GM12878 (cell line): ENCODE measurements at regions not wholly inside any gene's neighbourhood (a gene's known extent, or its start where the extent isn't known, plus 50 kb on each side); places are given as distances from the start of the nearest gene placed in this dataset.

ENCODE experiments used
- ATAC-seq: fragments of 200-7000 bp; cut with Tn5 transposase; 3 replicates; pipeline ENCODE4 v1.9.1; 2020; ENCODE audit warnings: mild to moderate bottlenecking, moderate library complexity
- BruUV-seq: library from RNA; stranded (reverse); fragments of 400-500 nt; replicated peaks from 2 replicates; lab custom pipeline; 2021; lab: Mats Ljungman, UMichigan
- CTCF ChIA-PET: fragments of 300-600 bp; sonication (Branson Sonifier 250); formaldehyde crosslinking; extraction: SDS; loops from one replicate; lab custom pipeline; 2021; ENCODE audit warnings: inconsistent platforms; lab: Yijun Ruan, JAX
- POLR2A ChIA-PET: fragments of 350-600 bp; formaldehyde crosslinking; extraction: SDS; loops from one replicate; lab custom pipeline; 2021; ENCODE audit warnings: inconsistent platforms; lab: Charles Lee
- RAD21 ChIA-PET: fragments of 300-600 bp; sonication (Branson Sonifier 250); formaldehyde crosslinking; loops from one replicate; lab custom pipeline; 2023; ENCODE audit warnings: antibody characterized with exemption; ENCODE audit not compliant: unreplicated experiment; lab: Charles Lee
- SMC1A ChIA-PET: fragments of 300-600 bp; sonication (Branson Sonifier 250); formaldehyde crosslinking; loops from one replicate; lab custom pipeline; 2023; ENCODE audit not compliant: unreplicated experiment, uncharacterized antibody; lab: Charles Lee
- DNase-seq: peaks from one replicate; pipeline ENCODE4 v3.0.0-alpha.2; 2011; ENCODE audit warnings: low read depth, low spot score
- FAIRE-seq: peaks from 3 replicates; lab custom pipeline; 2011; peaks lifted over from hg19 to GRCh38; lab: Jason Lieb, UNC
- H2AFZ ChIP-seq: 2 replicates; pipeline ENCODE4 v1.6.0; 2011; ENCODE audit warnings: low read depth, low read length, control low read depth; ENCODE audit not compliant: control insufficient read depth
- H3K27ac ChIP-seq: 2 replicates; pipeline ENCODE4 v1.5.1; 2011; ENCODE audit warnings: control low read depth; ENCODE audit not compliant: control insufficient read depth, insufficient read depth
- H3K27me3 ChIP-seq, 2 experiments: replicated peaks in 1 of 2; 2 replicates each; pipeline versions ENCODE4 v1.6.0 to v1.6.1; 2011; ENCODE audit warnings: low read length in 1 of 2; ENCODE audit not compliant: control insufficient read depth in 2 of 2, insufficient read depth in 2 of 2
- H3K36me3 ChIP-seq, 2 experiments: 2 replicates each; pipeline ENCODE4 v1.5.1; 2011; ENCODE audit warnings: low read length in 1 of 2; ENCODE audit not compliant: control insufficient read depth in 2 of 2, insufficient read depth in 2 of 2
- H3K4me1 ChIP-seq: 2 replicates; pipeline ENCODE4 v1.6.1; 2011; ENCODE audit warnings: mild to moderate bottlenecking, low read length, moderate library complexity, mixed read lengths; ENCODE audit not compliant: control insufficient read depth, insufficient read depth
- H3K4me2 ChIP-seq: 2 replicates; pipeline ENCODE4 v1.6.0; 2011; ENCODE audit warnings: control low read depth; ENCODE audit not compliant: control insufficient read depth, insufficient read depth
- H3K4me3 ChIP-seq: fragments of 200-600 bp; sonication (generic); 2 replicates; pipeline ENCODE4 v1.5.1; 2016
- H3K79me2 ChIP-seq: 2 replicates; pipeline ENCODE4 v1.6.0; 2011; ENCODE audit warnings: low read length; ENCODE audit not compliant: control insufficient read depth, insufficient read depth
- H3K9ac ChIP-seq: 2 replicates; pipeline ENCODE4 v1.8.0; 2011; ENCODE audit warnings: low read length, control low read depth, mixed read lengths; ENCODE audit not compliant: control insufficient read depth, insufficient read depth
- H3K9me3 ChIP-seq: replicated peaks from 3 replicates; pipeline ENCODE4 v1.5.1; 2011; ENCODE audit warnings: mild to moderate bottlenecking, low read length; ENCODE audit not compliant: control insufficient read depth, insufficient read depth
- H4K20me1 ChIP-seq: 2 replicates; pipeline ENCODE4 v1.6.0; 2011; ENCODE audit not compliant: control insufficient read depth, insufficient read depth
- BCL11A ChIP-seq: IDR thresholded peaks from 2 replicates; pipeline ENCODE4 v1.6.1; 2011; ENCODE audit warnings: low read depth, low read length
- E4F1 ChIP-seq: fragments of 450-650 bp; IDR thresholded peaks from 2 replicates; pipeline ENCODE4 v1.6.1; 2018; ENCODE audit warnings: borderline replicate concordance, mild to moderate bottlenecking; ENCODE audit not compliant: partially characterized antibody
- FOXK2 ChIP-seq: fragments of 450-650 bp; IDR thresholded peaks from 2 replicates; pipeline ENCODE4 v1.6.1; 2017; ENCODE audit warnings: mild to moderate bottlenecking, moderate library complexity
- GATAD2B ChIP-seq: fragments of 450-650 bp; conservative IDR thresholded peaks from 2 replicates; pipeline ENCODE4 v1.6.1; 2017; ENCODE audit warnings: low read depth, mild to moderate bottlenecking, moderate library complexity
- IRF4 ChIP-seq: IDR thresholded peaks from 2 replicates; pipeline ENCODE4 v1.6.1; 2011; ENCODE audit warnings: low read depth, low read length
- JUNB ChIP-seq: IDR thresholded peaks from 2 replicates; pipeline ENCODE4 v1.6.1; 2016; ENCODE audit warnings: antibody characterized with exemption, mild to moderate bottlenecking
- MTA2 ChIP-seq: fragments of 450-650 bp; IDR thresholded peaks from 2 replicates; pipeline ENCODE4 v1.6.1; 2016; ENCODE audit warnings: low read depth, mild to moderate bottlenecking, moderate library complexity
- SIN3A ChIP-seq: IDR thresholded peaks from 2 replicates; pipeline ENCODE4 v1.6.1; 2012; ENCODE audit warnings: low read depth, low read length, improper control_type of control experiment
- ZNF622 ChIP-seq: fragments of 450-650 bp; IDR thresholded peaks from 2 replicates; pipeline ENCODE4 v1.6.1; 2017; ENCODE audit warnings: mild to moderate bottlenecking, inconsistent platforms
- WGBS: methylation state at CpG from one replicate; pipeline ENCODE4 v1.1.6; 2016; ENCODE audit warnings: low lambda C conversion rate; ENCODE audit not compliant: insufficient replicate concordance, insufficient coverage; ENCODE audit errors: missing lambda C conversion rate; 5-methylcytosine and 5-hydroxymethylcytosine counted together
- in situ Hi-C: fragments of 300-500 bp; cut with MboI; formaldehyde crosslinking; loops from 9 replicates; pipeline ENCODE4 v1.14.3; 2018; ENCODE audit warnings: mixed read lengths
- intact Hi-C: fragments of 100-400 bp; cut with micrococcal nuclease; formaldehyde crosslinking; loops from one replicate; pipeline ENCODE4 v1.14.2; 2022; ENCODE audit not compliant: unreplicated experiment

- in situ Hi-C loops (no loop called here), intact Hi-C loops (no loop called here)
- Histone ChIP-seq H3K27me3 (no peaks in the 10 kb centered on the region), H3K79me2 (no peaks in the 10 kb centered on the region), H2AFZ (no peak overlapping the region), H3K4me2 (no peak overlapping the region), H3K36me3 (no peaks in the 10 kb centered on the region), H3K9me3 (no peaks in the 10 kb centered on the region), H3K4me1 (no peaks in the 10 kb centered on the region), H3K9ac (no peak overlapping the region), H3K4me3 (no peak overlapping the region), H3K27ac (no peak overlapping the region), H4K20me1 (no peaks in the 10 kb centered on the region)
- DNase-seq: no peak
- no TSS peak for BruUV-seq
- CTCF ChIA-PET: no interaction called here
- WGBS: 0% methylated on average over 1 of the region's 1 CpG
- ATAC-seq: peak; percentile 69
- SMC1A ChIA-PET: no interaction called here
- peak; percentile 23; the same call in 1 of the 2 replicates for TF ChIP-seq IRF4
- no peak for TF ChIP-seq FOXK2
- no peak for TF ChIP-seq GATAD2B
- peak; percentile 83 for TF ChIP-seq JUNB
- 0 out of 2 replicates have a peak, but pooled peaks have one; percentile 15 for TF ChIP-seq BCL11A
- TF ChIP-seq SIN3A: no peak
- TF ChIP-seq MTA2: peak; percentile 48
- RAD21 ChIA-PET: no interaction called here
- POLR2A ChIA-PET: no interaction called here
- FAIRE-seq: no peak
These were observed 221.0 kb upstream of the NWD2 start for GRCh38 chr4:37023504-37023903.

- in situ Hi-C loops: no loop called here
- no peak overlapping the region for H3K9ac ChIP-seq
- no peaks in the 10 kb centered on the region for H3K9me3 ChIP-seq
- H3K4me2 ChIP-seq: no peak overlapping the region
- no peak overlapping the region for H3K4me3 ChIP-seq
- H4K20me1 ChIP-seq: no peaks in the 10 kb centered on the region
- CTCF ChIA-PET: no interaction called here
- DNase-seq (no peak), ATAC-seq (no peak), FAIRE-seq (no peak)
- H3K27me3 ChIP-seq: no peaks in the 10 kb centered on the region
- no peaks in the 10 kb centered on the region for H3K36me3 ChIP-seq
- H3K4me1 ChIP-seq: no peaks in the 10 kb centered on the region
- no peak for TF ChIP-seq SIN3A
- no peak for TF ChIP-seq ZNF622
- no peak for TF ChIP-seq E4F1
- TF ChIP-seq, all 136 proteins: peak for 0
- H3K79me2 ChIP-seq: no peaks in the 10 kb centered on the region
- no peak overlapping the region for H2AFZ ChIP-seq
- H3K27ac ChIP-seq: no peak overlapping the region
- ChIA-PET SMC1A (no interaction called here), RAD21 (no interaction called here), POLR2A (no interaction called here)
- no TSS peak for BruUV-seq
- intact Hi-C loops: no loop called here
These were observed 220.5 kb upstream of the NWD2 start for GRCh38 chr4:37023996-37024395.
